GM23248 (cell line): ENCODE measurements at regions not wholly inside any gene's neighbourhood (a gene's known extent, or its start where the extent isn't known, plus 50 kb on each side); places are given as distances from the start of the nearest gene placed in this dataset.
"Not testable (repeated sequence)": the region's sequence is repeated elsewhere in the genome, so short reads cannot be mapped to it uniquely, and the experiment has no call there.

Source experiments
- DNase-seq: peaks from one replicate; pipeline ENCODE4 v3.0.0-alpha.2; 2015
- H2AFZ ChIP-seq: fragments of 200-600 bp; sonication (generic); 2 replicates; pipeline ENCODE4 v1.6.1; 2016; ENCODE audit warnings: antibody characterized with exemption
- H3F3A ChIP-seq: fragments of 200-600 bp; sonication (generic); 2 replicates; pipeline ENCODE4 v1.6.1; 2016; ENCODE audit warnings: mild to moderate bottlenecking, antibody characterized with exemption, mixed run types; ENCODE audit not compliant: insufficient read depth
- H3K27ac ChIP-seq: fragments of 200-600 bp; sonication (generic); 2 replicates; pipeline ENCODE4 v1.5.1; 2016; ENCODE audit warnings: mild to moderate bottlenecking
- H3K27me3 ChIP-seq: fragments of 200-600 bp; sonication (generic); replicated peaks from 2 replicates; pipeline ENCODE4 v1.6.1; 2016; ENCODE audit warnings: mild to moderate bottlenecking; ENCODE audit not compliant: insufficient read depth
- H3K36me3 ChIP-seq: fragments of 200-600 bp; sonication (generic); 2 replicates; pipeline ENCODE4 v1.6.1; 2016; ENCODE audit warnings: low read depth, mild to moderate bottlenecking
- H3K4me1 ChIP-seq: fragments of 200-600 bp; sonication (generic); 2 replicates; pipeline ENCODE4 v1.6.1; 2016; ENCODE audit warnings: mild to moderate bottlenecking; ENCODE audit not compliant: insufficient read depth
- H3K4me2 ChIP-seq: fragments of 200-600 bp; sonication (generic); one replicate; pipeline ENCODE4 v1.6.1; 2016; ENCODE audit warnings: mild to moderate bottlenecking; ENCODE audit not compliant: unreplicated experiment
- H3K4me3 ChIP-seq: fragments of 200-600 bp; sonication (generic); 2 replicates; pipeline ENCODE4 v1.5.1; 2016; ENCODE audit warnings: mild to moderate bottlenecking
- H3K79me2 ChIP-seq: fragments of 200-600 bp; sonication (generic); 2 replicates; pipeline ENCODE4 v1.6.1; 2016; ENCODE audit warnings: mild to moderate bottlenecking; ENCODE audit not compliant: insufficient read depth
- H3K9ac ChIP-seq: fragments of 200-600 bp; sonication (generic); 2 replicates; pipeline ENCODE4 v1.6.1; 2016; ENCODE audit warnings: mild to moderate bottlenecking
- H3K9me2 ChIP-seq: fragments of 200-600 bp; sonication (generic); 2 replicates; pipeline ENCODE4 v1.6.1; 2016; ENCODE audit warnings: mixed run types, mild to moderate bottlenecking, moderate library complexity; ENCODE audit not compliant: insufficient read depth
- H3K9me3 ChIP-seq: fragments of 200-600 bp; sonication (generic); one replicate; pipeline ENCODE4 v1.6.1; 2017; ENCODE audit warnings: low read depth
- H4K20me1 ChIP-seq: fragments of 200-600 bp; sonication (generic); 2 replicates; pipeline ENCODE4 v1.6.0; 2016; ENCODE audit not compliant: insufficient read depth
- EZH2 ChIP-seq: fragments of 200-600 bp; sonication (generic); IDR thresholded peaks from 2 replicates; pipeline ENCODE4 v1.6.1; 2018; ENCODE audit warnings: antibody characterized with exemption, mild to moderate bottlenecking; ENCODE audit not compliant: insufficient read depth, poor library complexity, severe bottlenecking
- EZH2phosphoT487 ChIP-seq: fragments of 200-600 bp; sonication (generic); IDR thresholded peaks from 2 replicates; pipeline ENCODE4 v1.6.1; 2018; ENCODE audit warnings: antibody characterized with exemption, moderate library complexity, mild to moderate bottlenecking, low read depth; ENCODE audit not compliant: insufficient read depth
- WGBS, 2 experiments: methylation state at CpG; one replicate each; pipeline ENCODE4 v1.1.6; 2015 to 2017; ENCODE audit warnings: low lambda C conversion rate in 2 of 2, low coverage in 1 of 2; ENCODE audit errors: missing lambda C conversion rate in 2 of 2; 5-methylcytosine and 5-hydroxymethylcytosine counted together
- in situ Hi-C: fragments of 300-500 bp; cut with MboI; formaldehyde crosslinking; loops from 2 replicates; pipeline ENCODE4 v1.15.0; 2020

DNA sequence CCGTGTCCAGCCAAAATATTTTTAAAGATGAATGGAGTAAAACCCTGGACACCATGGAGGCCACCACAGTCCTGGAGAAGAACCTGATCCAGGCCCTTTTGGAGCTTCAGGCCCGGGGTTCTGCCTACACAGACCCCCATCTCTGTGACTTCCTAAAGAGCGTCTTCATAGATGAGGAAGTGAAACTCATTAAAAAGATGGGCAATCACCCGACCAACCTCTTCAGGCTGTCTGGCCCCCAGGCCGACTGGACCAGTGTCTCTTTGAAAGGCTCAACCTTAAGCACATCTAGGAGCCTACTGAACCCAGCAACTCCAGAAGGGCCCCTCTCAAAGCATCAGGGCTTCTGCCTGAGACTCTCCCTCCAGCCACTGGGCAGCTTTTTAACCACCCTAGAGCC lies 107.9 kb upstream of the FAM174B start:
- 60 to 65% methylated on average over 5 of the region's 5 CpGs for WGBS, 2 experiments
- Histone ChIP-seq H2AFZ (no peak overlapping the region), H4K20me1 (no peaks in the 10 kb centered on the region), H3K9me2 (no peaks in the 10 kb centered on the region), H3K27me3 (no peaks in the 10 kb centered on the region), H3K79me2 (no peaks in the 10 kb centered on the region), H3K9ac (no peak overlapping the region), H3F3A (no peaks in the 10 kb centered on the region), H3K4me1 (no peaks in the 10 kb centered on the region), H3K4me3 (no peak overlapping the region), H3K4me2 (no peak overlapping the region), H3K27ac (no peak overlapping the region), H3K36me3 (no peaks in the 10 kb centered on the region), H3K9me3 (no peaks in the 10 kb centered on the region)
- in situ Hi-C loops: no loop called here
- TF ChIP-seq EZH2phosphoT487: no peak
- no peak for TF ChIP-seq EZH2
- no peak for DNase-seq

GRCh38 chr15:92768131-92768530 lies 112.6 kb upstream of the FAM174B start:
- H3K27me3 ChIP-seq, H3K9me3 ChIP-seq, DNase-seq, in situ Hi-C loops, H3K4me1 ChIP-seq, H3F3A ChIP-seq, H3K4me3 ChIP-seq, H3K79me2 ChIP-seq, H3K9me2 ChIP-seq, H4K20me1 ChIP-seq, H3K4me2 ChIP-seq, H3K9ac ChIP-seq, H3K36me3 ChIP-seq, H3K27ac ChIP-seq, H2AFZ ChIP-seq: not testable (repeated sequence)
- 90% methylated on average over 4 of the region's 35 CpGs; no CpG with 5 or more reads in 1 of the 2 experiments for WGBS, 2 experiments

- H3K36me3 ChIP-seq: no peaks in the 10 kb centered on the region
- TF ChIP-seq EZH2: no peak
- no peak for TF ChIP-seq EZH2phosphoT487
- no peak overlapping the region for H3K4me2 ChIP-seq
- no peak overlapping the region for H3K9ac ChIP-seq
- no peaks in the 10 kb centered on the region for H3K9me2 ChIP-seq
- H3K27ac ChIP-seq: no peak overlapping the region
- H3K4me1 ChIP-seq: no peaks in the 10 kb centered on the region
- H3K9me3 ChIP-seq: no peaks in the 10 kb centered on the region
- no peaks in the 10 kb centered on the region for H3K79me2 ChIP-seq
- no peak for DNase-seq
- 54 to 64% methylated on average over 3 of the region's 3 CpGs for WGBS, 2 experiments
- H3F3A ChIP-seq: no peaks in the 10 kb centered on the region
- no peaks in the 10 kb centered on the region for H4K20me1 ChIP-seq
- no peaks in the 10 kb centered on the region for H3K27me3 ChIP-seq
- H3K4me3 ChIP-seq: no peak overlapping the region
- in situ Hi-C loops: no loop called here
- no peak overlapping the region for H2AFZ ChIP-seq
Measured at GRCh38 chr15:92770641-92771040, 115.1 kb upstream of the FAM174B start.

DNA sequence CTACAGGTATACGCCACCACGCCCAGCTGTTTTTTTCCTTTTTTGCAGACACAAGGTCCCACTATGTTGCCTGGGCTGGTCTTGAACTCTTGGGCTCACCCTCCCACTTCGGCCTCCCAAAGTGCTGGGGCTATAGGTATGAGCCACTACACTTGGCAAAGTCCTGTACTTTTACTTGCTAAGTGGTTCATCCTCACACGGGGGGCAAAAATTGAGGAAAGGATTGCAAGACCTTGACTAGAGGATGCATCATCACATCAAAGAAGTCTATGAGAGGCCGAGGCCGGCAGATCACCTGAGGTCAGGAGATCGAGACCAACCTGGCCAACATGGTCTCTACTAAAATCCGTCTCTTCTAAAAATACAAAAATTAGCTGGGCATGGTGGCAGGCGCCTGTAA lies 116.5 kb upstream of the FAM174B start:
- Histone ChIP-seq H3K9ac (no peak overlapping the region), H3K4me2 (no peak overlapping the region), H3F3A (no peaks in the 10 kb centered on the region), H3K9me3 (no peaks in the 10 kb centered on the region), H3K36me3 (no peaks in the 10 kb centered on the region), H3K9me2 (no peaks in the 10 kb centered on the region), H3K4me1 (no peaks in the 10 kb centered on the region), H3K79me2 (no peaks in the 10 kb centered on the region), H3K4me3 (no peak overlapping the region), H2AFZ (no peak overlapping the region), H3K27ac (no peak overlapping the region), H3K27me3 (no peaks in the 10 kb centered on the region), H4K20me1 (no peaks in the 10 kb centered on the region)
- WGBS, 2 experiments: 81 to 84% methylated on average over 9 of the region's 9 CpGs
- in situ Hi-C loops: no loop called here
- DNase-seq: no peak
- TF ChIP-seq EZH2phosphoT487: no peak
- TF ChIP-seq EZH2: no peak

GRCh38 chr15:92772626-92773244 lies 117.2 kb upstream of the FAM174B start:
- no peaks in the 10 kb centered on the region for H3K79me2 ChIP-seq
- no peak overlapping the region for H3K4me2 ChIP-seq
- H3K36me3 ChIP-seq: no peaks in the 10 kb centered on the region
- H3K9me2 ChIP-seq: no peaks in the 10 kb centered on the region
- H3K9me3 ChIP-seq: no peaks in the 10 kb centered on the region
- in situ Hi-C loops: no loop called here
- no peak for DNase-seq
- no peaks in the 10 kb centered on the region for H3F3A ChIP-seq
- WGBS, 2 experiments: 90 to 92% methylated on average over 21 to 24 of the region's 24 CpGs
- no peak overlapping the region for H2AFZ ChIP-seq
- H3K27ac ChIP-seq: no peak overlapping the region
- no peaks in the 10 kb centered on the region for H3K4me1 ChIP-seq
- no peaks in the 10 kb centered on the region for H3K27me3 ChIP-seq
- H3K9ac ChIP-seq: no peak overlapping the region
- no peak overlapping the region for H3K4me3 ChIP-seq
- no peaks in the 10 kb centered on the region for H4K20me1 ChIP-seq
- TF ChIP-seq EZH2: no peak
- TF ChIP-seq EZH2phosphoT487: no peak
